Sigmoid colon (tissue), 6 donors: ENCODE measurements at regions not wholly inside any gene's neighbourhood (a gene's known extent, or its start where the extent isn't known, plus 50 kb on each side); places are given as distances from the start of the nearest gene placed in this dataset.
"Not testable (repeated sequence)": the region's sequence is repeated elsewhere in the genome, so short reads cannot be mapped to it uniquely, and the experiment has no call there.

ENCODE experiments used
- DNase-seq: peaks from one replicate; pipeline ENCODE4 v3.0.0-alpha.2; 2019
- H3K27ac ChIP-seq, 4 donors: fragments of 200-600 bp; sonication (generic); one replicate each; pipeline ENCODE4 v1.5.1; 2016 to 2019; ENCODE audit warnings: mild to moderate bottlenecking in 1 of 4
- H3K27me3 ChIP-seq, 3 donors: fragments of 200-600 bp; sonication (generic); one replicate each; pipeline ENCODE4 v1.5.1; 2019; ENCODE audit warnings: mild to moderate bottlenecking in 1 of 3
- H3K36me3 ChIP-seq, 4 donors: fragments of 200-600 bp; sonication (generic); one replicate each; pipeline ENCODE4 v1.5.1; 2016 to 2019
- H3K4me1 ChIP-seq, 4 donors: fragments of 200-600 bp; sonication (generic); one replicate each; pipeline ENCODE4 v1.5.1; 2017 to 2019
- H3K4me3 ChIP-seq, 4 donors: fragments of 200-600 bp; sonication (generic); one replicate each; pipeline ENCODE4 v1.5.1; 2017 to 2019; ENCODE audit warnings: mild to moderate bottlenecking in 2 of 4, moderate library complexity in 1 of 4
- H3K9me3 ChIP-seq, 4 donors: fragments of 200-600 bp in 3 of 4; sonication (generic) in 3 of 4; one replicate each; pipeline versions ENCODE4 v1.5.1 to v1.6.1; 2013 to 2019
- EP300 ChIP-seq, 4 donors: sonication (generic); formaldehyde crosslinking; IDR thresholded peaks; one replicate each; pipeline ENCODE4 v1.6.1; 2017; ENCODE audit warnings: antibody characterized with exemption in 4 of 4
- POLR2A ChIP-seq, 2 donors: fragments of 450-650 bp; IDR thresholded peaks; one replicate each; pipeline ENCODE4 v1.6.1; 2016; ENCODE audit warnings: antibody characterized with exemption in 2 of 2, mild to moderate bottlenecking in 2 of 2, moderate library complexity in 2 of 2
- POLR2AphosphoS5 ChIP-seq, 4 donors: sonication (generic); formaldehyde crosslinking; IDR thresholded peaks; one replicate each; pipeline ENCODE4 v1.6.1; 2017; ENCODE audit warnings: antibody characterized with exemption in 4 of 4
- WGBS, 2 donors: extraction: QIAGEN DNeasy Blood & Tissue Kit; methylation state at CpG; one replicate each; pipeline ENCODE4 v1.1.7; 2013; 5-methylcytosine and 5-hydroxymethylcytosine counted together
- intact Hi-C: fragments of 100-400 bp; cut with DNase I; formaldehyde crosslinking; loops from one replicate; pipeline ENCODE4 v1.15.1; 2023
- TF ChIP-seq, protein P1 (sequence below), 4 experiments: fragments of 450-650 bp in 3 of 4; fragments of 200-600 bp in 1 of 4; IDR thresholded peaks; one replicate each; pipeline ENCODE4 v1.5.1; 2016 to 2019; ENCODE audit warnings: antibody characterized with exemption in 4 of 4, mild to moderate bottlenecking in 3 of 4, moderate library complexity in 2 of 4
- donor health status: healthy with polysubstance abuse.
- donor health status: healthy.

GRCh38 chr1:100597061-100597741 is 59.3 kb downstream of the GPR88 start:
- intact Hi-C loops, result no loop called here
- H3K9me3 ChIP-seq, result no peaks in the 10 kb centered on the region
- TF ChIP-seq POLR2A (IDR thresholded peaks at IDR 0.05) (no peak), EP300 (IDR thresholded peaks at IDR 0.05) (no peak), POLR2AphosphoS5 (IDR thresholded peaks at IDR 0.05) (no peak)
- TF ChIP-seq, protein P1, sequence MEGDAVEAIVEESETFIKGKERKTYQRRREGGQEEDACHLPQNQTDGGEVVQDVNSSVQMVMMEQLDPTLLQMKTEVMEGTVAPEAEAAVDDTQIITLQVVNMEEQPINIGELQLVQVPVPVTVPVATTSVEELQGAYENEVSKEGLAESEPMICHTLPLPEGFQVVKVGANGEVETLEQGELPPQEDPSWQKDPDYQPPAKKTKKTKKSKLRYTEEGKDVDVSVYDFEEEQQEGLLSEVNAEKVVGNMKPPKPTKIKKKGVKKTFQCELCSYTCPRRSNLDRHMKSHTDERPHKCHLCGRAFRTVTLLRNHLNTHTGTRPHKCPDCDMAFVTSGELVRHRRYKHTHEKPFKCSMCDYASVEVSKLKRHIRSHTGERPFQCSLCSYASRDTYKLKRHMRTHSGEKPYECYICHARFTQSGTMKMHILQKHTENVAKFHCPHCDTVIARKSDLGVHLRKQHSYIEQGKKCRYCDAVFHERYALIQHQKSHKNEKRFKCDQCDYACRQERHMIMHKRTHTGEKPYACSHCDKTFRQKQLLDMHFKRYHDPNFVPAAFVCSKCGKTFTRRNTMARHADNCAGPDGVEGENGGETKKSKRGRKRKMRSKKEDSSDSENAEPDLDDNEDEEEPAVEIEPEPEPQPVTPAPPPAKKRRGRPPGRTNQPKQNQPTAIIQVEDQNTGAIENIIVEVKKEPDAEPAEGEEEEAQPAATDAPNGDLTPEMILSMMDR (IDR thresholded peaks at IDR 0.05), result no peak
- H3K4me1 ChIP-seq, result no peaks in the 10 kb centered on the region
- no peak for DNase-seq
- H3K27ac ChIP-seq, result no peak overlapping the region
- H3K36me3 ChIP-seq, result no peaks in the 10 kb centered on the region
- no peaks in the 10 kb centered on the region for H3K27me3 ChIP-seq
- H3K4me3 ChIP-seq, result no peak overlapping the region
- WGBS, 2 donors, result 36 to 49% methylated on average over 1 of the region's 1 CpG

GRCh38 chr1:100597784-100598183 is 59.8 kb downstream of the GPR88 start:
- no peak overlapping the region for H3K4me3 ChIP-seq
- H3K27me3 ChIP-seq, result no peaks in the 10 kb centered on the region
- intact Hi-C loops, result no loop called here
- TF ChIP-seq POLR2A (IDR thresholded peaks at IDR 0.05), result no peak
- TF ChIP-seq, protein P1 (IDR thresholded peaks at IDR 0.05), result no peak
- TF ChIP-seq EP300 (IDR thresholded peaks at IDR 0.05), result no peak
- no peak for TF ChIP-seq POLR2AphosphoS5 (IDR thresholded peaks at IDR 0.05)
- 58 to 78% methylated on average over 4 of the region's 4 CpGs for WGBS, 2 donors
- no peaks in the 10 kb centered on the region for H3K9me3 ChIP-seq
- H3K4me1 ChIP-seq, result no peaks in the 10 kb centered on the region
- no peak overlapping the region for H3K27ac ChIP-seq
- H3K36me3 ChIP-seq, result no peaks in the 10 kb centered on the region
- DNase-seq, result no peak

GRCh38 chr1:100600377-100600776 is 62.4 kb downstream of the GPR88 start:
- H3K9me3 ChIP-seq, H3K4me3 ChIP-seq, H3K4me1 ChIP-seq, H3K27ac ChIP-seq, H3K36me3 ChIP-seq, DNase-seq, intact Hi-C loops, H3K27me3 ChIP-seq: not testable (repeated sequence)
- 87 to 93% methylated on average over 2 of the region's 2 CpGs for WGBS, 2 donors

DNA sequence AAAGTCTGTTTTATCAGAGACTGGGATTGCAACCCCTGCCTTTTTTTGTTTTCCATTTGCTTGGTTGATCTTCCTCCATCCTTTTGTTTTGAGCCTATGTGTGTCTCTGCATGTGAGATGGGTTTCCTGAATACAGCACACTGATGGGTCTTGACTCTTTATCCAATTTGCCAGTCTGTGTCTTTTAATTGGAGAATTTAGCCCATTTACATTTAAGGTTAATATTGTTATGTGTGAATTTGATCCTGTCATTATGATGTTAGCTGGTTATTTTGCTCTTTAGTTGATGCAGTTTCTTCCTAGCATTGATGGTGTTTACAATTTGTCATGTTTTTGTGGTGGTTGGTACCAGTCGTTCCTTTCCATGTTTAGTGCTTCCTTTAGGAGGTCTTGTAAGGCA is 64.1 kb downstream of the GPR88 start:
- H3K27ac ChIP-seq, DNase-seq, intact Hi-C loops, H3K4me1 ChIP-seq, H3K27me3 ChIP-seq, H3K36me3 ChIP-seq, H3K4me3 ChIP-seq, H3K9me3 ChIP-seq: not testable (repeated sequence)
- 78 to 85% methylated on average over 1 of the region's 1 CpG for WGBS, 2 donors

- no peaks in the 10 kb centered on the region for H3K4me1 ChIP-seq
- 35 to 72% methylated on average over 1 of the region's 1 CpG for WGBS, 2 donors
- intact Hi-C loops, result no loop called here
Measured at GRCh38 chr1:100604372-100604771, 66.4 kb downstream of the GPR88 start.

More at GRCh38 chr1:100604372-100604771, 66.4 kb downstream of the GPR88 start:
- TF ChIP-seq, protein P1 (IDR thresholded peaks at IDR 0.05), result no peak
- no peak for TF ChIP-seq EP300 (IDR thresholded peaks at IDR 0.05)
- no peak for TF ChIP-seq POLR2A (IDR thresholded peaks at IDR 0.05)
- TF ChIP-seq POLR2AphosphoS5 (IDR thresholded peaks at IDR 0.05), result no peak
- Histone ChIP-seq H3K36me3 (no peaks in the 10 kb centered on the region), H3K9me3 (no peaks in the 10 kb centered on the region), H3K4me3 (no peak overlapping the region), H3K27ac (no peak overlapping the region), H3K27me3 (no peaks in the 10 kb centered on the region)
- DNase-seq, result no peak
